ENCODE measurements at regions not wholly inside any gene's neighbourhood (a gene's known extent, or its start where the extent isn't known, plus 50 kb on each side); places are given as distances from the start of the nearest gene placed in this dataset.
"Not testable (repeated sequence)": the region's sequence is repeated elsewhere in the genome, so short reads cannot be mapped to it uniquely, and the experiment has no call there.

DNA sequence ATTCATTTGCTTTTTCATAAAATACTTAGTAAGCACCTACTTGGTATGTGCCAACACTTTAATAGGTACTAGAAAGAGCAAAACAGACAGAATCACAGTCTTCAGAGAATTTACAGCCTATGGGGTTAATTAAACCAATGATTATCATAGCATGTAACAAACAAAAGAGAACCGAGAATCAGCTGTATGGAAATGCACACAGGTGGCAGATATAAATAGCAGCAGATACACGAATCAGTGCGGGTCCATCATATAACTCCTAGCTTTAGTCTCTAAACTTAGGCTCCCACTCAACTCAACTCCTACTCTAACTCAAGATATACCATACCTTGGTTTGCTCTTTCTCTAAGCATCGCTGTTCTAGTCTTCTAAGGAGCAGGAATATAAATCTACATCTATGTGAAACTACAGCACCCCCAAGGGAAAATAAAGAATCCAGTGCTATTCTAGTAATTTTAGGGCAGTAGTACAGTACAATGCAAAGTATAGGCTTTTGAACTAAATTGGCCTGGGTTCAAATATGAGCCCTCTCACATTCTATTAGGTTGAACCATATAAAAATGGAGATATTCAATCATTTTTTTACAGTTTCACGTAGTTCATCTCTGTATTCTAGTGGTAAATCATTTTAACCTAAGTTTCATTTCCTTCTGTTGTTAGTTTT is 108.5 kb upstream of the NBPF9 start:
- TF ChIP-seq CTCF, POLR2AphosphoS5, EP300 (IDR thresholded peaks at IDR 0.05): not testable (repeated sequence)
